OCI-LY1 (cell line): ENCODE measurements at regions not wholly inside any gene's neighbourhood (a gene's known extent, or its start where the extent isn't known, plus 50 kb on each side); places are given as distances from the start of the nearest gene placed in this dataset.
"Not testable (repeated sequence)": the region's sequence is repeated elsewhere in the genome, so short reads cannot be mapped to it uniquely, and the experiment has no call there.

Experiments used
- H2AFZ ChIP-seq: fragments of 200-600 bp; sonication (generic), shearing (Covaris generic); 2 replicates; pipeline ENCODE4 v1.6.0; 2014; ENCODE audit warnings: antibody characterized with exemption, mild to moderate bottlenecking, low read length
- H3F3A ChIP-seq: fragments of 200-600 bp; sonication (generic), shearing (Covaris generic); 2 replicates; pipeline ENCODE4 v1.6.0; 2014; ENCODE audit warnings: mild to moderate bottlenecking, antibody characterized with exemption, low read length, moderate library complexity; ENCODE audit not compliant: insufficient read depth
- H3K27ac ChIP-seq: fragments of 200-600 bp; sonication (generic); 2 replicates; pipeline ENCODE4 v1.5.1; 2014; ENCODE audit warnings: low read length, mixed run types, mild to moderate bottlenecking, low read depth; ENCODE audit not compliant: poor library complexity, severe bottlenecking
- H3K27me3 ChIP-seq: fragments of 200-600 bp; sonication (generic); 2 replicates; pipeline ENCODE4 v1.6.0; 2014; ENCODE audit warnings: antibody characterized with exemption, mild to moderate bottlenecking, low read length, moderate library complexity; ENCODE audit not compliant: insufficient read depth
- H3K36me3 ChIP-seq: fragments of 200-600 bp; sonication (generic); 2 replicates; pipeline ENCODE4 v1.6.1; 2014; ENCODE audit warnings: mild to moderate bottlenecking, antibody characterized with exemption, low read length, moderate library complexity, mixed read lengths; ENCODE audit not compliant: insufficient read depth
- H3K4me1 ChIP-seq: fragments of 200-600 bp; sonication (generic); 2 replicates; pipeline ENCODE4 v1.5.1; 2014; ENCODE audit warnings: mild to moderate bottlenecking, low read length, moderate library complexity; ENCODE audit not compliant: insufficient read depth, severe bottlenecking
- H3K4me2 ChIP-seq: fragments of 200-600 bp; sonication (generic), shearing (Covaris generic); 2 replicates; pipeline ENCODE4 v1.6.1; 2014; ENCODE audit warnings: low read length
- H3K4me3 ChIP-seq: fragments of 200-600 bp; sonication (generic); 2 replicates; pipeline ENCODE4 v1.5.1; 2014; ENCODE audit warnings: low read length, low read depth, mild to moderate bottlenecking, mixed read lengths; ENCODE audit not compliant: poor library complexity, severe bottlenecking
- H3K79me2 ChIP-seq: fragments of 200-600 bp; shearing (Covaris generic); 2 replicates; pipeline ENCODE4 v1.6.1; 2016; ENCODE audit warnings: mixed run types, low read length, mixed read lengths; ENCODE audit not compliant: insufficient read depth
- H3K9ac ChIP-seq: fragments of 200-600 bp; sonication (generic), shearing (Covaris generic); 2 replicates; pipeline ENCODE4 v1.6.1; 2014; ENCODE audit warnings: mild to moderate bottlenecking, low read length, mixed read lengths
- H3K9me2 ChIP-seq: fragments of 200-600 bp; sonication (generic), shearing (Covaris generic); 2 replicates; pipeline ENCODE4 v1.6.1; 2014; ENCODE audit warnings: low read depth, mild to moderate bottlenecking, low read length, mixed read lengths
- H3K9me3 ChIP-seq: fragments of 200-600 bp; shearing (Covaris generic); 2 replicates; pipeline ENCODE4 v1.6.1; 2014; ENCODE audit warnings: low read length, mixed read lengths
- H4K20me1 ChIP-seq: fragments of 200-600 bp; sonication (generic), shearing (Covaris generic); 2 replicates; pipeline ENCODE4 v1.6.0; 2016; ENCODE audit warnings: mild to moderate bottlenecking, low read length; ENCODE audit not compliant: insufficient read depth
- CTCF ChIP-seq: fragments of 200-600 bp; sonication (generic), shearing (Covaris generic); IDR thresholded peaks from 2 replicates; pipeline ENCODE4 v1.5.1; 2017; ENCODE audit warnings: mild to moderate bottlenecking, antibody characterized with exemption, low read length, moderate library complexity, mixed read lengths
- EZH2 ChIP-seq: fragments of 200-600 bp; sonication (generic), shearing (Covaris generic); IDR thresholded peaks from 2 replicates; pipeline ENCODE4 v1.8.0; 2017; ENCODE audit warnings: borderline replicate concordance, mixed run types, mild to moderate bottlenecking, antibody characterized with exemption, low read length, moderate library complexity, mixed read lengths

DNA sequence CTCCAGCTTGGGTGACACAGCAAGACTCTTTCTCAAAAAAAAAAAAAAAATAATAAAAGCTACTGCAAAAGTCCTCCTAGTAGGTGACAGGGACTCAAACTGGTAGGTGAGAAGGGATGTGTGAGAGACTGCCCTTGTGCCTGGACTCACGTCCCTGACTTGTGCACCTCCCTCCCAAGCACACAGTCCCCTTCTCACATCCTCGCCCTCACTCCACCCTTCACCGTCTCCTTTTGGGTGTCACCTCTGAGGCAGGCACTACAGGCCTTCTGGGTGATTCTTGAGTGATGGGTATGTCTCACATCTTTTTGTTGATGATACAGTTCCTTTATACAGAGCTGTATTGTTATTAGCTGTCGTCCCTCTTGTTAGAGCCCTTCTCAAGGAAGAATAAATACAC is 170.5 kb downstream of the TM9SF2 start:
- Histone ChIP-seq H3K4me2 (no peak overlapping the region), H3K27me3 (no peaks in the 10 kb centered on the region)

DNA sequence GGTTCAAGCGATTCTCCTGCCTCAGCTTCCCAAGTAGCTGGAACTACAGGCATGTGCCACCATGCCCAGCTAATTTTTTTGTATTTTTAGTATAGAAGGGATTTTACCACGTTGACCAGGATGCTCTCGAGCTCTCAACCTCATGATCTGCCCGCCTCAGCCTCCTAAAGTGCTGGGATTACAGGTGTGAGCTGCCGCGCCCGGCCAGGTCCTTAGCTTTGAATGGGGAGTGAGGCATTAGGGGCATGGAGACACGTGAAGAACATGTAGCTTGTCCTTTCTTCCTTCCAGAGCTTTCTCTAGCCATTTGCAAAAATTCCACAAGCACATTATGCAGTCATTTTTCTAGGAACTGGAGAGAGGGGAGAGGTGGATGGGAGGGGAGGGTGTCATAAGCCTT is 167.8 kb downstream of the TM9SF2 start:
- H3K9me2 ChIP-seq, H2AFZ ChIP-seq, H3F3A ChIP-seq, H3K27ac ChIP-seq, H3K4me2 ChIP-seq, H3K9me3 ChIP-seq, H3K79me2 ChIP-seq, H3K4me1 ChIP-seq, H3K36me3 ChIP-seq, H3K4me3 ChIP-seq, H4K20me1 ChIP-seq, H3K27me3 ChIP-seq, H3K9ac ChIP-seq: not testable (repeated sequence)

More for the DNA sequence above, 170.5 kb downstream of the TM9SF2 start:
- no peaks in the 10 kb centered on the region for H3K36me3 ChIP-seq
- no peaks in the 10 kb centered on the region for H3K4me1 ChIP-seq
- H3K9ac ChIP-seq: no peak overlapping the region
- no peak overlapping the region for H3K27ac ChIP-seq
- no peak overlapping the region for H3K4me3 ChIP-seq
- no peaks in the 10 kb centered on the region for H4K20me1 ChIP-seq
- H3F3A ChIP-seq: no peaks in the 10 kb centered on the region
- no peaks in the 10 kb centered on the region for H3K9me3 ChIP-seq
- TF ChIP-seq CTCF: no peak
- no peak for TF ChIP-seq EZH2
- H3K9me2 ChIP-seq: no peaks in the 10 kb centered on the region
- no peaks in the 10 kb centered on the region for H3K79me2 ChIP-seq
- no peak overlapping the region for H2AFZ ChIP-seq

DNA sequence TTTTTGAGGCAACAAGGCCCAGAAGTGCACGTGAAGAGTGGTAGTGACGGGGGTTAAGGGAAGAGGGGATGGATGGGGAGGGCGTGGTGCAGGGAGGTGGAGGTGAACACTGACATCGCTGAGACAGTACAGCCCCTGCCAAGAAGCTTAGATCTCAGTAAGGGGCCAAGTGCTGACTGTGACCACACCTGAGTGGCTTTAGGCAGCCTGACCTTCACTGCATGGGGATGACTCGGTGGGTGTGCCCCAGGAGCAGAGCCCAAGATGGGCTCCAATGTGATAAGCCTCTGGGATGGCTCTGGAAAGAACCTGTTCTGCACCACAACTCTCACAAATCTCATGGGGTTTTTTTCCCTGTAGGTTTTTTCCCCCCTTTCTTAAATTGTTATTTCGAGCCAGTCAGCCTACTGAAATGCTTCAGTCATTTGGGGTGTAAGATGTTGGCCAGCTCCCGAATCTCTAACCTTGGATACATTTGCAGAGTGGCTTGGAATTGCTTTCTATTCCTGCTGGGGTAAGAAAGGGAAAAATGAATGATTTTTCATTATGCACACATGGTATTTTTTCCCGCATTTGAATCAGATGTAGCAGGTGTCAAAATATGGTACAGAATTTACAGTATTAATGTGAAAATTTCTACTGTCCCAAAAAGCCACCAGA is 165.0 kb downstream of the TM9SF2 start:
- Histone ChIP-seq H3K27me3 (no peaks in the 10 kb centered on the region), H3K9ac (no peak overlapping the region), H2AFZ (no peak overlapping the region), H3K9me3 (no peaks in the 10 kb centered on the region), H3K4me3 (no peak overlapping the region), H3K4me2 (no peak overlapping the region), H3K9me2 (no peaks in the 10 kb centered on the region), H3K27ac (no peak overlapping the region), H4K20me1 (0 out of 2 replicates have a peak, but pooled peaks cover 2% of the 10 kb centered on the region), H3K36me3 (no peaks in the 10 kb centered on the region), H3F3A (no peaks in the 10 kb centered on the region), H3K4me1 (no peaks in the 10 kb centered on the region), H3K79me2 (no peaks in the 10 kb centered on the region)
- TF ChIP-seq CTCF (no peak), EZH2 (no peak)

DNA sequence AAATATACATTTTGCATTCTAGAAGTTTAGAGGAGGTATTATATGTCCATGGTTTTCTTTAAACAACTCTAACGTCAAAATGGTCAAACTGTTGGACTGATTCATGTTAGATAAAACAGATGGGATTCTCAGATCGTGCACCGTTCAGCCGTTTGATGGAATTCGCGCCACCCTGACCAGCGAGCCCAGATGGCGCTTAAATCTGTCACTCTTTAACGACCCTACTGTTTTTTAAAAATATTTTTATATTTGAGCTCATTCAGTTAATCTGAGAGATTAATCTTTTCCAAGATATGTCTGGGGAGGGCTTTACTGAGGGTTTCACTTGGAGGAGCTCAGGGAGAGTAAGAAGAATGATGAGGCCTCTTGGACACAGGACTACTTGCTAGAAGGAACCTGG is 164.4 kb downstream of the TM9SF2 start:
- Histone ChIP-seq H3K4me2 (no peak overlapping the region), H3K4me3 (no peak overlapping the region), H3K36me3 (no peaks in the 10 kb centered on the region), H3K27me3 (no peaks in the 10 kb centered on the region), H3K4me1 (no peaks in the 10 kb centered on the region), H3K9me2 (no peaks in the 10 kb centered on the region), H3F3A (no peaks in the 10 kb centered on the region), H3K27ac (no peak overlapping the region), H3K79me2 (no peaks in the 10 kb centered on the region), H3K9ac (no peak overlapping the region), H4K20me1 (0 out of 2 replicates have a peak, but pooled peaks cover 3% of the 10 kb centered on the region), H3K9me3 (no peaks in the 10 kb centered on the region), H2AFZ (no peak overlapping the region)
- TF ChIP-seq CTCF (no peak), EZH2 (no peak)
